Gastrocnemius medialis (tissue), 4 donors: ENCODE measurements at regions not wholly inside any gene's neighbourhood (a gene's known extent, or its start where the extent isn't known, plus 50 kb on each side); places are given as distances from the start of the nearest gene placed in this dataset.

Source experiments
- POLR2A ChIP-seq, 2 donors: fragments of 450-650 bp; IDR thresholded peaks; one replicate each; pipeline ENCODE4 v1.6.1; 2017; ENCODE audit warnings: antibody characterized with exemption in 2 of 2, mild to moderate bottlenecking in 2 of 2, moderate library complexity in 2 of 2
- TF ChIP-seq, protein P1 (sequence below), 5 experiments: fragments of 450-650 bp in 3 of 5; fragments of 200-600 bp in 2 of 5; sonication (generic) in 2 of 5; IDR thresholded peaks in 4 of 5; conservative IDR thresholded peaks in 1 of 5; 1 replicate in 4 of 5; 2 replicates in 1 of 5; pipeline ENCODE4 v1.5.1; 2016 to 2019; ENCODE audit warnings: antibody characterized with exemption in 5 of 5, mild to moderate bottlenecking in 3 of 5, moderate library complexity in 3 of 5

DNA sequence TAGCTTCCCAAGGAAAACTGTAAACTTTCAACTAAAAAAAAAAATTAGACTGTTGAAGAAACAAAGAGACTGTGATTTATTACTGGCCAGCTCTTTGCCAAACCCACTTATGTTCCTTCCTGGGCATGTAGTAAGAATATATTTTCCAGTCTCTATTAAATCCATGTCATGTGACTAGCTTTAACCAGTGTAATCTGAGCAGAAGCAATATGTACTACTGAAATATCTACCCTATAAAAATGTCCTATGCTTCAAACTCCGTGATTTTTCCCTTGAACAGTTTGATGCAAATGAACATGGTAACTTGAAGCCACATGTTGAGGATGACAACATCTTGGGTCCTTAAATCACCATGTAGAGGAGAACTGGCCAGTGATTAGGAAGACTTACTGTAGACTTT is 144.5 kb downstream of the NTMT2 start:
- TF ChIP-seq, protein P1, sequence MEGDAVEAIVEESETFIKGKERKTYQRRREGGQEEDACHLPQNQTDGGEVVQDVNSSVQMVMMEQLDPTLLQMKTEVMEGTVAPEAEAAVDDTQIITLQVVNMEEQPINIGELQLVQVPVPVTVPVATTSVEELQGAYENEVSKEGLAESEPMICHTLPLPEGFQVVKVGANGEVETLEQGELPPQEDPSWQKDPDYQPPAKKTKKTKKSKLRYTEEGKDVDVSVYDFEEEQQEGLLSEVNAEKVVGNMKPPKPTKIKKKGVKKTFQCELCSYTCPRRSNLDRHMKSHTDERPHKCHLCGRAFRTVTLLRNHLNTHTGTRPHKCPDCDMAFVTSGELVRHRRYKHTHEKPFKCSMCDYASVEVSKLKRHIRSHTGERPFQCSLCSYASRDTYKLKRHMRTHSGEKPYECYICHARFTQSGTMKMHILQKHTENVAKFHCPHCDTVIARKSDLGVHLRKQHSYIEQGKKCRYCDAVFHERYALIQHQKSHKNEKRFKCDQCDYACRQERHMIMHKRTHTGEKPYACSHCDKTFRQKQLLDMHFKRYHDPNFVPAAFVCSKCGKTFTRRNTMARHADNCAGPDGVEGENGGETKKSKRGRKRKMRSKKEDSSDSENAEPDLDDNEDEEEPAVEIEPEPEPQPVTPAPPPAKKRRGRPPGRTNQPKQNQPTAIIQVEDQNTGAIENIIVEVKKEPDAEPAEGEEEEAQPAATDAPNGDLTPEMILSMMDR (IDR thresholded peaks at IDR 0.05 in 4 of 5, conservative IDR thresholded peaks at IDR 0.05 in 1 of 5), result no peak
- no peak for TF ChIP-seq POLR2A (IDR thresholded peaks at IDR 0.05)
